Progenitor cell of endocrine pancreas (in vitro differentiated cells): ENCODE measurements at regions not wholly inside any gene's neighbourhood (a gene's known extent, or its start where the extent isn't known, plus 50 kb on each side); places are given as distances from the start of the nearest gene placed in this dataset.

Experiments
- DNase-seq: peaks from one replicate; pipeline ENCODE4 v3.0.0; 2021; ENCODE audit warnings: low spot score; ENCODE audit not compliant: unreplicated experiment
- H3K27ac Mint-ChIP-seq: 2 replicates; pipeline ENCODE4 v1.8.0; 2021; ENCODE audit warnings: mild to moderate bottlenecking, moderate library complexity, mixed read lengths
- H3K27me3 Mint-ChIP-seq: 2 replicates; pipeline ENCODE4 v1.8.0; 2021; ENCODE audit warnings: mixed read lengths
- H3K36me3 Mint-ChIP-seq: 2 replicates; pipeline ENCODE4 v1.8.0; 2022; ENCODE audit warnings: mixed read lengths; ENCODE audit not compliant: insufficient read depth
- H3K4me1 Mint-ChIP-seq: 2 replicates; pipeline ENCODE4 v1.8.0; 2021; ENCODE audit warnings: low read depth, mixed read lengths
- H3K4me3 Mint-ChIP-seq: 2 replicates; pipeline ENCODE4 v1.8.0; 2021; ENCODE audit warnings: low read depth, mild to moderate bottlenecking, moderate library complexity, mixed read lengths
- H3K9me3 Mint-ChIP-seq: 2 replicates; pipeline ENCODE4 v1.8.0; 2021; ENCODE audit warnings: low read depth, mixed read lengths
- TF ChIP-seq, protein P1 (sequence below): fragments of 200-600 bp; sonication (generic); IDR thresholded peaks from one replicate; pipeline ENCODE4 v1.5.0; 2021; ENCODE audit warnings: antibody characterized with exemption, mild to moderate bottlenecking; ENCODE audit not compliant: unreplicated experiment

GRCh38 chr6:163665464-163665863 lies 250.9 kb downstream of the QKI start:
- Mint-ChIP-seq H3K36me3 (no peaks in the 10 kb centered on the region), H3K4me1 (no peaks in the 10 kb centered on the region), H3K4me3 (no peak overlapping the region), H3K27me3 (peaks cover 21% of the 10 kb centered on the region), H3K27ac (no peak overlapping the region), H3K9me3 (no peaks in the 10 kb centered on the region)
- TF ChIP-seq, protein P1, sequence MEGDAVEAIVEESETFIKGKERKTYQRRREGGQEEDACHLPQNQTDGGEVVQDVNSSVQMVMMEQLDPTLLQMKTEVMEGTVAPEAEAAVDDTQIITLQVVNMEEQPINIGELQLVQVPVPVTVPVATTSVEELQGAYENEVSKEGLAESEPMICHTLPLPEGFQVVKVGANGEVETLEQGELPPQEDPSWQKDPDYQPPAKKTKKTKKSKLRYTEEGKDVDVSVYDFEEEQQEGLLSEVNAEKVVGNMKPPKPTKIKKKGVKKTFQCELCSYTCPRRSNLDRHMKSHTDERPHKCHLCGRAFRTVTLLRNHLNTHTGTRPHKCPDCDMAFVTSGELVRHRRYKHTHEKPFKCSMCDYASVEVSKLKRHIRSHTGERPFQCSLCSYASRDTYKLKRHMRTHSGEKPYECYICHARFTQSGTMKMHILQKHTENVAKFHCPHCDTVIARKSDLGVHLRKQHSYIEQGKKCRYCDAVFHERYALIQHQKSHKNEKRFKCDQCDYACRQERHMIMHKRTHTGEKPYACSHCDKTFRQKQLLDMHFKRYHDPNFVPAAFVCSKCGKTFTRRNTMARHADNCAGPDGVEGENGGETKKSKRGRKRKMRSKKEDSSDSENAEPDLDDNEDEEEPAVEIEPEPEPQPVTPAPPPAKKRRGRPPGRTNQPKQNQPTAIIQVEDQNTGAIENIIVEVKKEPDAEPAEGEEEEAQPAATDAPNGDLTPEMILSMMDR = no peak
- no peak for DNase-seq

GRCh38 chr6:163663575-163663974 lies 249.1 kb downstream of the QKI start:
- TF ChIP-seq, protein P1 = no peak
- DNase-seq = no peak
- peaks cover 25% of the 10 kb centered on the region for H3K27me3 Mint-ChIP-seq
- H3K27ac Mint-ChIP-seq = no peak overlapping the region
- no peaks in the 10 kb centered on the region for H3K9me3 Mint-ChIP-seq
- no peak overlapping the region for H3K4me3 Mint-ChIP-seq
- H3K4me1 Mint-ChIP-seq = no peaks in the 10 kb centered on the region
- no peaks in the 10 kb centered on the region for H3K36me3 Mint-ChIP-seq

DNA sequence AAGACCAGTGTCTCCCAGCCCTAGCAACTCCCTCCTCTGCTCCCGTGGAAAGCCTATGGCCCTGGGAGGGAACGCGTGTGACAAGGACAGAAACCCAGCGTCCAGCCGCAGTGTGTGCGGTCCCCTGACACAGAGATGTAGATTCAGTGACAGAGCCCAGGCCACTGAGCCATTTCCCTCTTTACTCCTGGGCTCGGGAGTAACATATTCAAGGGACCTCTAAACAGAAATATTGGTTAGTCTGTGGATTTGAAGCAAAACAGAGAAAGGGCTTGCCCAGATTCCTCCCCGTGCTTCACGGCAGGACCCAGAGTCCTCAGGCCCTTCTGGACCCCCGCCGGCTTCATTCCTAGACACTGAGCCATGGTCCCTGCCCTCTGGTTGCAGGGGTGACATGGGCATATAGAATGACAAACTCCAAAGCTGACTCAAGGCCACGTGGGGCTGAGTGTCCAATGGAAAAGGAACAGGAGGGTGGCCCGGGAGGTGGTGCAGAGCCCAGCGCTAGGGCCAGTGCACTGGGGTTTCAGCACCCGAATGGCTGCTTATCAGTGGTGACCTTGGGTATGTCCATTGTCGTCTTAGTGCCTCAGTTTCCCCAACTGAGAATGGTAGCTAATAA lies 248.2 kb downstream of the QKI start:
- H3K9me3 Mint-ChIP-seq = no peaks in the 10 kb centered on the region
- no peaks in the 10 kb centered on the region for H3K36me3 Mint-ChIP-seq
- DNase-seq = no peak
- no peaks in the 10 kb centered on the region for H3K4me1 Mint-ChIP-seq
- H3K4me3 Mint-ChIP-seq = no peak overlapping the region
- TF ChIP-seq, protein P1 = no peak
- H3K27ac Mint-ChIP-seq = no peak overlapping the region
- peaks cover 25% of the 10 kb centered on the region for H3K27me3 Mint-ChIP-seq

- H3K27ac Mint-ChIP-seq = no peak overlapping the region
- DNase-seq = no peak
- H3K4me3 Mint-ChIP-seq = no peak overlapping the region
- no peaks in the 10 kb centered on the region for H3K9me3 Mint-ChIP-seq
- H3K27me3 Mint-ChIP-seq = peaks cover 25% of the 10 kb centered on the region
- no peaks in the 10 kb centered on the region for H3K36me3 Mint-ChIP-seq
- TF ChIP-seq, protein P1 = no peak
- no peaks in the 10 kb centered on the region for H3K4me1 Mint-ChIP-seq
Observed at GRCh38 chr6:163661272-163661671, 246.8 kb downstream of the QKI start.

DNA sequence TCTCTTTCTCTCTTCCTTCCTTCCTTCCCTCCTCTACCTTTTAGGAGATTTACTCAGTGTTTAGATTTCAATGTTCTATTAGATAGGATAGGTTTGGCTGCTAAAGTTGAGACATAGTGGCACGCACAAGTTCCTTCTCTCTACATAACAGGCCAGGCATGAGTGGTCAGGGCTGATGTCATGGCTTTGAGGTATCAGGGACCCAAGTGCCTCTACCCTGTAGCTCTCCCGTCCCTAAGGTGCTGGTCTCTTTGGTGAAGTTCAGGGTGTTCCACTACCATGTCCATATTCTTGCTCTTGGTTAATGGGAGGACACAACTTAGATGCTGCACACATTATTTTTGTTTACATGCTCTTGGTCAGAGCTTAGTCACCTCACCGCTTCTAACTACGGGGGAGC lies 245.3 kb downstream of the QKI start:
- no peaks in the 10 kb centered on the region for H3K4me1 Mint-ChIP-seq
- no peaks in the 10 kb centered on the region for H3K36me3 Mint-ChIP-seq
- no peaks in the 10 kb centered on the region for H3K9me3 Mint-ChIP-seq
- H3K4me3 Mint-ChIP-seq = no peak overlapping the region
- no peak for DNase-seq
- peaks cover 25% of the 10 kb centered on the region for H3K27me3 Mint-ChIP-seq
- H3K27ac Mint-ChIP-seq = no peak overlapping the region
- TF ChIP-seq, protein P1 = no peak
